Esophagus muscularis mucosa (tissue), 4 donors: ENCODE measurements at regions not wholly inside any gene's neighbourhood (a gene's known extent, or its start where the extent isn't known, plus 50 kb on each side); places are given as distances from the start of the nearest gene placed in this dataset.

Experiments
- EP300 ChIP-seq: sonication (generic); formaldehyde crosslinking; IDR thresholded peaks from one replicate; pipeline ENCODE4 v1.6.1; 2017; ENCODE audit warnings: antibody characterized with exemption
- POLR2A ChIP-seq: fragments of 450-650 bp; IDR thresholded peaks from one replicate; pipeline ENCODE4 v1.6.1; 2017; ENCODE audit warnings: antibody characterized with exemption, moderate library complexity, mild to moderate bottlenecking, low read depth
- POLR2AphosphoS5 ChIP-seq, 2 donors: sonication (generic); formaldehyde crosslinking; IDR thresholded peaks; one replicate each; pipeline ENCODE4 v1.6.1; 2017; ENCODE audit warnings: antibody characterized with exemption in 2 of 2
- TF ChIP-seq, protein P1 (sequence below), 3 experiments: fragments of 200-600 bp in 2 of 3; fragments of 450-650 bp in 1 of 3; sonication (generic) in 2 of 3; IDR thresholded peaks; one replicate each; pipeline ENCODE4 v1.5.1; 2017 to 2019; ENCODE audit warnings: antibody characterized with exemption in 3 of 3, mild to moderate bottlenecking in 2 of 3, moderate library complexity in 1 of 3

DNA sequence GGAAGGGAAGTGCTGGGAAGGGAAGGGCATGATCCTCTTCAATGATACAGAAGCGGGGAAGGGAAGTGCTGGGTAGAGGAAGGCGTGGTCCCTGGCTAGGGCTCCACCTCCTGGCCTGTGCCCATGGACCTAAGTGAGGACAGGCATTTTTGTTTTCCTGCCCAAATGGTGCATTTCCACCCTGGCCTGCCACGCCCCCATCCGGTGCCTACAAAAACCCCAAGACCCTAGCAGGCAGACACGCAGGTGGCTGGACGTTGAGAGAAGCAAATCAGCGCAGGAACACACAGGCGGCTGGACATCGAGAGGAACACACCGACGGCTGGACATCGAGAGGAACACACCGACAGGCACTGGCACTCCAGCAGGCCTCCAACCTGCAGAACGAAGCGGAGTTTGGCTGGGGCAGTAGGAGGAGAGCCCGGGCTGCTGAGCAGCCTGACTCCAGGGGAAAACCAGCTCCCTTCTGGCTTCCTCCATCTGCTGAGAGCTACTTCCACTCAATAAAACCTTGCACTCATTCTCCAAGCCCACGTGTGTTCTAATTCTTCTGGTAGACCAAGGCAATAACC is 628.3 kb downstream of the BUD13 start:
- TF ChIP-seq, protein P1, sequence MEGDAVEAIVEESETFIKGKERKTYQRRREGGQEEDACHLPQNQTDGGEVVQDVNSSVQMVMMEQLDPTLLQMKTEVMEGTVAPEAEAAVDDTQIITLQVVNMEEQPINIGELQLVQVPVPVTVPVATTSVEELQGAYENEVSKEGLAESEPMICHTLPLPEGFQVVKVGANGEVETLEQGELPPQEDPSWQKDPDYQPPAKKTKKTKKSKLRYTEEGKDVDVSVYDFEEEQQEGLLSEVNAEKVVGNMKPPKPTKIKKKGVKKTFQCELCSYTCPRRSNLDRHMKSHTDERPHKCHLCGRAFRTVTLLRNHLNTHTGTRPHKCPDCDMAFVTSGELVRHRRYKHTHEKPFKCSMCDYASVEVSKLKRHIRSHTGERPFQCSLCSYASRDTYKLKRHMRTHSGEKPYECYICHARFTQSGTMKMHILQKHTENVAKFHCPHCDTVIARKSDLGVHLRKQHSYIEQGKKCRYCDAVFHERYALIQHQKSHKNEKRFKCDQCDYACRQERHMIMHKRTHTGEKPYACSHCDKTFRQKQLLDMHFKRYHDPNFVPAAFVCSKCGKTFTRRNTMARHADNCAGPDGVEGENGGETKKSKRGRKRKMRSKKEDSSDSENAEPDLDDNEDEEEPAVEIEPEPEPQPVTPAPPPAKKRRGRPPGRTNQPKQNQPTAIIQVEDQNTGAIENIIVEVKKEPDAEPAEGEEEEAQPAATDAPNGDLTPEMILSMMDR (IDR thresholded peaks at IDR 0.05), result no peak
- TF ChIP-seq POLR2AphosphoS5 (IDR thresholded peaks at IDR 0.05), result no peak
- no peak for TF ChIP-seq POLR2A
- TF ChIP-seq EP300, result no peak
